ENCODE measurements at regions not wholly inside any gene's neighbourhood (a gene's known extent, or its start where the extent isn't known, plus 50 kb on each side); places are given as distances from the start of the nearest gene placed in this dataset.

- DNase-seq: no peak
Measured at GRCh38 chr10:10873289-10873688, 144.4 kb upstream of the CELF2 start.

- DNase-seq: no peak
Measured at GRCh38 chr10:10873915-10874314, 143.8 kb upstream of the CELF2 start.

- DNase-seq: no peak
Measured at GRCh38 chr10:10878963-10879362, 138.7 kb upstream of the CELF2 start.

- DNase-seq: no peak
Measured at GRCh38 chr10:10881117-10881813, 136.4 kb upstream of the CELF2 start.

GRCh38 chr10:10883737-10884136 is 133.9 kb upstream of the CELF2 start:
- DNase-seq: no peak

GRCh38 chr10:10886861-10887531 is 130.7 kb upstream of the CELF2 start:
- no peak for DNase-seq

- no peak for DNase-seq
Measured at GRCh38 chr10:10891124-10892082, 126.3 kb upstream of the CELF2 start.

- no peak for DNase-seq
Measured at GRCh38 chr10:10892290-10892875, 125.3 kb upstream of the CELF2 start.

- no peak for DNase-seq
Measured at GRCh38 chr10:10897400-10897799, 120.3 kb upstream of the CELF2 start.

- no peak for DNase-seq
Measured at GRCh38 chr10:10901906-10902305, 115.8 kb upstream of the CELF2 start.

GRCh38 chr10:10902951-10903350 is 114.7 kb upstream of the CELF2 start:
- no peak for DNase-seq

- DNase-seq: no peak
Measured at GRCh38 chr10:10903620-10904019, 114.1 kb upstream of the CELF2 start.

GRCh38 chr10:10910634-10911033 is 107.0 kb upstream of the CELF2 start:
- DNase-seq: no peak

GRCh38 chr10:10911035-10911434 is 106.6 kb upstream of the CELF2 start:
- DNase-seq: no peak

- peak; percentile 83 for DNase-seq
Measured at GRCh38 chr10:10911471-10911921, 106.2 kb upstream of the CELF2 start.

GRCh38 chr10:10914144-10914543 is 103.5 kb upstream of the CELF2 start:
- no peak for DNase-seq

- no peak for DNase-seq
Measured at GRCh38 chr10:10915215-10915614, 102.5 kb upstream of the CELF2 start.

- DNase-seq: no peak
Measured at GRCh38 chr10:10917031-10917430, 100.6 kb upstream of the CELF2 start.

- DNase-seq: no peak
Measured at GRCh38 chr10:10919976-10920375, 97.7 kb upstream of the CELF2 start.

- no peak for DNase-seq
Measured at GRCh38 chr10:10921826-10922461, 95.7 kb upstream of the CELF2 start.

- no peak for DNase-seq
Measured at GRCh38 chr10:10923029-10923651, 94.5 kb upstream of the CELF2 start.

- DNase-seq: no peak
Measured at GRCh38 chr10:10925667-10926066, 92.0 kb upstream of the CELF2 start.

Data from left hindlimb (tissue), 1 donor.